AG04449 (cell line): ENCODE measurements at regions not wholly inside any gene's neighbourhood (a gene's known extent, or its start where the extent isn't known, plus 50 kb on each side); places are given as distances from the start of the nearest gene placed in this dataset.

Experiments used
- CTCF ChIA-PET: fragments of 350-600 bp; formaldehyde crosslinking; extraction: SDS; loops from one replicate; lab custom pipeline; 2021; ENCODE audit warnings: antibody characterized with exemption; lab: Yijun Ruan, JAX
- POLR2A ChIA-PET: fragments of 400-600, 350-600 bp; formaldehyde crosslinking; extraction: SDS; loops from one replicate; lab custom pipeline; 2020; ENCODE audit warnings: antibody characterized with exemption, inconsistent platforms; lab: Yijun Ruan, JAX
- DNase-seq: peaks from one replicate; pipeline ENCODE4 v3.0.0-alpha.2; 2010; ENCODE audit warnings: low read depth, low spot score
- H3K4me3 ChIP-seq: 2 replicates; pipeline ENCODE4 v1.5.1; 2011; ENCODE audit warnings: low read depth, mild to moderate bottlenecking, control low read depth, low read length
- TF ChIP-seq, protein P1 (sequence below): IDR thresholded peaks from one replicate; pipeline ENCODE4 v1.5.1; 2011; ENCODE audit warnings: mild to moderate bottlenecking, moderate library complexity, low read length, control low read depth, inconsistent platforms; ENCODE audit not compliant: insufficient read depth; ENCODE audit errors: missing control alignments

DNA sequence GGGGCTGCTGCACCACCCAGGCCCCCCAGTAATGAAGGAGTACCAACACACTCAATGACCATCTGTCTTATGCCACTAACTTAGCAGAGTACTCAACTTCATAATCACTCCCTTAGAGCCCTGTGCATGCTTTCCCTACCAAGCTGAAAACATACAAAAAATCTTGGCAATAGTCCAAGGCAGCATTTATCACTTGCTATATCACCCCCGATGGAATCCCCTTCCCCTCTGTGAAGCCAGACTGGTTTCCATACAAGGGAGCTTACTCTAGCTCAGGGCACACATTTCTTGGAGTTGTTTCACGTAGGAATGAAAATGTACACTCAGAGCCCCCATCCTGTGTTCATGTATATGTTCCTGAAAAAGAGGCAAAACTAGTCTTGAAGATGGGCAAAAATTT is 301.3 kb upstream of the TENM4 start:
- TF ChIP-seq, protein P1, sequence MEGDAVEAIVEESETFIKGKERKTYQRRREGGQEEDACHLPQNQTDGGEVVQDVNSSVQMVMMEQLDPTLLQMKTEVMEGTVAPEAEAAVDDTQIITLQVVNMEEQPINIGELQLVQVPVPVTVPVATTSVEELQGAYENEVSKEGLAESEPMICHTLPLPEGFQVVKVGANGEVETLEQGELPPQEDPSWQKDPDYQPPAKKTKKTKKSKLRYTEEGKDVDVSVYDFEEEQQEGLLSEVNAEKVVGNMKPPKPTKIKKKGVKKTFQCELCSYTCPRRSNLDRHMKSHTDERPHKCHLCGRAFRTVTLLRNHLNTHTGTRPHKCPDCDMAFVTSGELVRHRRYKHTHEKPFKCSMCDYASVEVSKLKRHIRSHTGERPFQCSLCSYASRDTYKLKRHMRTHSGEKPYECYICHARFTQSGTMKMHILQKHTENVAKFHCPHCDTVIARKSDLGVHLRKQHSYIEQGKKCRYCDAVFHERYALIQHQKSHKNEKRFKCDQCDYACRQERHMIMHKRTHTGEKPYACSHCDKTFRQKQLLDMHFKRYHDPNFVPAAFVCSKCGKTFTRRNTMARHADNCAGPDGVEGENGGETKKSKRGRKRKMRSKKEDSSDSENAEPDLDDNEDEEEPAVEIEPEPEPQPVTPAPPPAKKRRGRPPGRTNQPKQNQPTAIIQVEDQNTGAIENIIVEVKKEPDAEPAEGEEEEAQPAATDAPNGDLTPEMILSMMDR = no peak
- ChIA-PET CTCF (no interaction called here), POLR2A (no interaction called here)
- H3K4me3 ChIP-seq = no peak overlapping the region
- DNase-seq = no peak

DNA sequence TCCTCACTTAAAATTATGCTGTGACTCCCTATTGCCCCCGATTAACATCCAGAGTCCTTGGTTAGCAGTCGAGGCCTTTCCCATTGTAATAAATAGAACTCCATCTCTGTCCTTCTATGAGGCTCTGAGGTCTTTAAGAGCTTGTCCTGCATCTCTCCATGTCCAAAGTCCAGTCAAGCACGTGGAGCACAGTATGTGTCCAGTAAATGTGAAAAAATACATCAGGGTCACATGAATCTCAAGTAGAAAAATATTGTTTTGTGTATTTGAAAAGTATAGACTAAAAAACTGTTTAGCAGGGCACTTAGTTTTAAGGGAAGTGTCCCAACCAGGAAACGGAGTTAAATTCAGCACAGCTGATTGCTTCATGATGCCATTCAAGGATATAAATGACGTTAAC is 298.8 kb upstream of the TENM4 start:
- DNase-seq = no peak
- POLR2A ChIA-PET = no interaction called here
- CTCF ChIA-PET = no interaction called here
- H3K4me3 ChIP-seq = no peak overlapping the region
- TF ChIP-seq, protein P1 = no peak

DNA sequence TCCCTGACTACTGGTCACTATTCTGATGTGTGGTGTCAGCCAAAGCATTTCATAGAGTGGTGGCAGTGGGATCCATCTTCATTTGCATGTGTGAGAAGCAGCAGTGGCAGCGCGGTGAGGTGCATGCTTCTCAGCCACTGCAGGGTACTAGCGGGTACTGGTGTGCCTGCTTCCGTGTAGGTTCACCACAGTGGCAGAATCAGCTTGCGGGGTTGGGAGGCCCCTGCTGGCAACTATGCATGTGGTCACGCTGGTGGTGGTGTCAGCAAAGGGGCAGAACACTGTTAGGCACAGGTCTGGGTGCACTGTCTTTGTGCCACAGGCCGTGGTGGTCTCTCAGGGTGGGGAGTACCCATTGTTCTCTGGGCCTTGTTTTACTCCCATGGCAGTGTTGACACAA is 286.4 kb upstream of the TENM4 start:
- H3K4me3 ChIP-seq = no peak overlapping the region
- no peak for DNase-seq
- TF ChIP-seq, protein P1 = no peak
- POLR2A ChIA-PET = no interaction called here
- CTCF ChIA-PET = no interaction called here

DNA sequence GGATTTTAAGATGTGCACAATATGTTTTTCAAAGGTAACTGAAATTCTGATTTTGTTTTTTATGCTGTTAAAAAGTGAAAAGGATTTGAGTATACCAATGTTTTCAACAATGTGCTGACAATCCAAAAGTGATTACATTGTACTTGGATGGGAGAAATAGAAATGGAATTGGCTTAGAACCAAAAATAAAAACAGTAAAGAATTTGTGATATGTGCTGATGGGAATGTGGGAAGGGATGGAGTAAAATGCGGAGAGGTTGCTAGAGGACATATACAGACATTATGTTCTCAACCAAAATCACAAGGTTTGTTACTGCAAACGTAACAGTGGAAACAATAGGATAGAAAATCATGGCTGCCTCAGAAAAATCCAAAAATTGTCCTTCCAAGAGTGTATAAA is 279.3 kb upstream of the TENM4 start:
- CTCF ChIA-PET = no interaction called here

DNA sequence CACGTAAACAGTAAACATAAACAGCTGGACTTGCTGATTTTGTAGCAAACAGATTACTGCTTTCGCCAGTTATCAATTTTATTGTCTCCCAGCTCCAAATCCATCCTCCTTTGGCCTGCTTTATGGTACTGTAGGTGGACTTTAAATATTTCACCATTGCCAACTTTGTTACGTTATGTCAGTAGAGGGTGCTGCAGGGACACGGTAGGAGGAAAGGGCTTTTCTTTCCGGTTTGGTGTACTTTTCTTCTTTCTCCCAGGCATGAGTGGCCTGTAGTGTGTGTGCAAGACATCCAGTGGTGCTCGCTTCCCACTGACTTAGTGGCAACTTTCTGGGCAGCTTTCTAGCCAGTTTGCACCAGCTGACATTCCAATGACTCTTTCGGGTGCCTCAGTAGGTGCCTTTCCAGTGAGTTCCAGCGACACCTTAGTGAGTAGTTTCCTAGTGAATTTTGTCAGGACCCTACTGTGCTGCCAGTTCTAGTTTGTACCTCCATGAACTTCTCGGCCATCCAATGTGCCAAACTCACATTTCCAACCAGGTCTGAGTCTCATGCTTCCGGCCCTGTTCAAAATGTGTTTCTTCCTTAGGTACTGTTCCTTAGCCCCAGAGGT is 267.6 kb upstream of the TENM4 start:
- CTCF ChIA-PET = interaction anchor here (0.6 to 3.0 kb wide), 15 partner anchors 10 to 539 kb away, joined by 3 to 72 read pairs (median 3); no protein-coding TSS in a partner anchor
- H3K4me3 ChIP-seq = no peak overlapping the region
- DNase-seq = peak; percentile 4
- TF ChIP-seq, protein P1 = peak; percentile 52
- POLR2A ChIA-PET = no interaction called here

More for the DNA sequence above, 279.3 kb upstream of the TENM4 start:
- TF ChIP-seq, protein P1 = no peak
- POLR2A ChIA-PET = no interaction called here
- no peak overlapping the region for H3K4me3 ChIP-seq
- DNase-seq = no peak

DNA sequence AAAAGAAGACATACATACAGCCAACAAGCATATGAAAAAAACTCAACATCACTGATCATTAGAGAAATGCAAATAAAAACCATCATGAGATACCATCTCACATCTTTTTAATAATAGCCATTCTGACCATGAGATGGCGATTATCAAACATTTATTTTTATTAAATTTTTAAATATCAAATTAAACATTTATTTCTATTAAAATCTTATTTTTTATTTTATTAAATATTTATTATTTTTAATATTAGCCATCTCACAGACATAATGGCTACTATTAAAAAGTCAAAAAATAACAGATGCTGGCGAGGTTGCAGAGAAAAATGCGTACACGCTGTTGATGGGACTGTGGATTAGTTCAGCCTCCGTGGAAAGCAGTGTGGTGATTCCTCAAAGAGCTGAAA is 264.8 kb upstream of the TENM4 start:
- H3K4me3 ChIP-seq = no peak overlapping the region
- POLR2A ChIA-PET = no interaction called here
- CTCF ChIA-PET = no interaction called here
- no peak for DNase-seq
- TF ChIP-seq, protein P1 = no peak
